ENCODE measurements at regions not wholly inside any gene's neighbourhood (a gene's known extent, or its start where the extent isn't known, plus 50 kb on each side); places are given as distances from the start of the nearest gene placed in this dataset.

DNA sequence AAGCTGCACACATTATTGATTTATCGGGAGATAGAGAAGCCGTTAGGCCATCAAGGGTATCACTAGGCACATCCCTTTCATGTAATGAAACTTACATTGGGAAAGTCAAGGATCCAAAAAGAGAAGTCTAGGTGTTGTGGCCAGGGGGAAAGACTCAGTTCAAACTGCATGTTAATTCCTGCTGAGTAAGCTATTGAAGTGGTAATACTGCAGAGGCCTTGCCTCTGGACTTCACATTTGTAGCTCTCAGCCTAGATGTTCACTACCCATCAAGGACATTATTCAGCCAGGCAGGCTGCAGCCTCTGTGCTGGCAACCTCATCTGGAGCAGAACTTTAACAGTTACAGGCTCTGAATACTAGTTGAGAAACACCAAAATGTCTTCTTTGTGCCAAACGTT lies 2094.5 kb upstream of the AGA start:
- ATAC-seq (no peak), DNase-seq (no peak)
- H3K4me1 ChIP-seq = no peaks in the 10 kb centered on the region
- H3K9me3 ChIP-seq = no peaks in the 10 kb centered on the region
- H3K27ac ChIP-seq = no peak overlapping the region
- H3K4me3 ChIP-seq = no peak overlapping the region
- intact Hi-C loops (cut with DNase I) = no loop called here
- no peaks in the 10 kb centered on the region for H3K27me3 ChIP-seq
- H3K36me3 ChIP-seq = no peaks in the 10 kb centered on the region
- TF ChIP-seq, protein P1, sequence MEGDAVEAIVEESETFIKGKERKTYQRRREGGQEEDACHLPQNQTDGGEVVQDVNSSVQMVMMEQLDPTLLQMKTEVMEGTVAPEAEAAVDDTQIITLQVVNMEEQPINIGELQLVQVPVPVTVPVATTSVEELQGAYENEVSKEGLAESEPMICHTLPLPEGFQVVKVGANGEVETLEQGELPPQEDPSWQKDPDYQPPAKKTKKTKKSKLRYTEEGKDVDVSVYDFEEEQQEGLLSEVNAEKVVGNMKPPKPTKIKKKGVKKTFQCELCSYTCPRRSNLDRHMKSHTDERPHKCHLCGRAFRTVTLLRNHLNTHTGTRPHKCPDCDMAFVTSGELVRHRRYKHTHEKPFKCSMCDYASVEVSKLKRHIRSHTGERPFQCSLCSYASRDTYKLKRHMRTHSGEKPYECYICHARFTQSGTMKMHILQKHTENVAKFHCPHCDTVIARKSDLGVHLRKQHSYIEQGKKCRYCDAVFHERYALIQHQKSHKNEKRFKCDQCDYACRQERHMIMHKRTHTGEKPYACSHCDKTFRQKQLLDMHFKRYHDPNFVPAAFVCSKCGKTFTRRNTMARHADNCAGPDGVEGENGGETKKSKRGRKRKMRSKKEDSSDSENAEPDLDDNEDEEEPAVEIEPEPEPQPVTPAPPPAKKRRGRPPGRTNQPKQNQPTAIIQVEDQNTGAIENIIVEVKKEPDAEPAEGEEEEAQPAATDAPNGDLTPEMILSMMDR (IDR thresholded peaks at IDR 0.05) = no peak

DNA sequence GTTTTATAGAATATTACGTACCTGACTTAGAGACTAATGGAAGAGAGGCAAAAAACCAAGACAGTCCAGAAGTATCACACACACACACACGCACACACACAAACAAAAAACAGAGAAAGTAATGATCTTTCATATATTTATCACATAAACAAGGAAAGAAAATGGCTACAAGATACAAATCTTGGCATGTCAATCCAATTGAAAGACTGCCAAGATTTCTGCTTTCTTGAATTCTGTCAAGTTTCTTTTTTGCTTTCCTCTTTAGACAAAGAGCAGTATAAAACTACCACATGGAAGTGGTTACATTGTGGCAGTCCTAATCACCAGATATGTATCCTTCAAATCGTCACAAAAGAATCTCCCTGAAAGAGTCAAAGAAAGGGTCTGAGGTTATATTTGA lies 2097.4 kb upstream of the AGA start:
- H3K27me3 ChIP-seq = no peaks in the 10 kb centered on the region
- no peak for DNase-seq
- intact Hi-C loops (cut with DNase I) = no loop called here
- H3K27ac ChIP-seq = no peak overlapping the region
- ATAC-seq = no peak
- no peaks in the 10 kb centered on the region for H3K4me1 ChIP-seq
- H3K36me3 ChIP-seq = no peaks in the 10 kb centered on the region
- TF ChIP-seq, protein P1 (IDR thresholded peaks at IDR 0.05) = no peak
- H3K9me3 ChIP-seq = no peaks in the 10 kb centered on the region
- no peak overlapping the region for H3K4me3 ChIP-seq

DNA sequence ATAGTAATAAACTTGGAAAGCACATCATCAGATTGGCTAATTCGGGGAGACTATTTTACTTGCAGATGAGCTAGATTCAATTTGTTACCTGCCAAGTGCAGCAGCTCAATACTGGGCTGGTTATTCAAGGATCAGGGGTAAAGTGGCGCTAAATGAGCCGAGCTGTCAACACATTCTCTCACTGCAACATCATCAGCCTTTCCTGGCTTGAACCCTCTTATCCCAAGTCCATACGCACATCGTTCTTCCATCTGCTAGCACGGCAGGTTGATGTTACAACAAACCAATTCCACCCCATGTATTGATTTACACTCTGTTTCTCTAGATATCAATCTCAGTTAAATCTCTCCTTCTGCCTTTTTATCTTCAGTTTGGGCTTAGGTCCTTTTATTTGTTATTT lies 2101.5 kb upstream of the AGA start:
- Histone ChIP-seq H3K4me1 (no peaks in the 10 kb centered on the region), H3K9me3 (no peaks in the 10 kb centered on the region), H3K36me3 (no peaks in the 10 kb centered on the region), H3K27ac (no peak overlapping the region), H3K27me3 (no peaks in the 10 kb centered on the region), H3K4me3 (no peak overlapping the region)
- intact Hi-C loops (cut with DNase I) = no loop called here
- TF ChIP-seq, protein P1 (IDR thresholded peaks at IDR 0.05) = no peak
- DNase-seq (no peak), ATAC-seq (no peak)

DNA sequence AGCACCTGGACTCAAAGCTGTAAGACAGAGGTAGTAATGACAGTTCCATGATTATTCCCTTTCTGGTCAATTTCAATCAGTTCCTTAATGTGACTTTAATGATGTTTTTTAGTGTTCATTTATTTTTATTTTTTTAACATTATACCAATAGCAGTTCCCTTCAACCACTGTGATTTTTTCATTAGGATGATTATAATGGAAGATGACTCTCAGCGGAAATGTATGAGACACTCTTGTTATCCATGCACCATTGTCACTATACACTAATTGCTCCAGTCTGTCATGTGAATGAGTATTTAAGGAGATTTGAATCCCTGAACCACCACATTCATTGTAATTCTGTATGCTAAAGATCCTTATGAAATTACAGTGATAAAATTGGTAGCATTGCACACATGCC lies 2102.3 kb upstream of the AGA start:
- no peak overlapping the region for H3K4me3 ChIP-seq
- H3K36me3 ChIP-seq = no peaks in the 10 kb centered on the region
- TF ChIP-seq, protein P1 (IDR thresholded peaks at IDR 0.05) = no peak
- H3K27ac ChIP-seq = no peak overlapping the region
- H3K9me3 ChIP-seq = no peaks in the 10 kb centered on the region
- H3K27me3 ChIP-seq = no peaks in the 10 kb centered on the region
- intact Hi-C loops (cut with DNase I) = no loop called here
- no peak for ATAC-seq
- H3K4me1 ChIP-seq = no peaks in the 10 kb centered on the region
- DNase-seq = no peak

DNA sequence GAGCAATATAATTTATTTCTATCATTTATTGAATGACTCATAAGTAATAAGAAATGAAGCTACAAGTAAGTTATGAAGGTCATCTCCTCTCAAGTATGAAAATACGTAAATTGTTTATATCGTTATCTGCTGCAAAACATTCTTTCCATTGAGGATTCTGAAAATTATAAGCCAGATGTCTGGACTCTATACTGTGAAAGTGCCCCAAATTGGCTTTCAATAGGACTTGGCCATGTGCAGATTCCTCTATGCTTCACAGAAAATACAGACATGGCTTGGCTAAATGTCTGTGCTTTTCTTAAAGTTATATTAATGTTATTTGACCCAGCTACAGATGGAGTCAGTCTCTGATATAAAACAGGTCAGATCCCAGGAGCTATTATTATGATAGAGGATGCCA lies 2109.9 kb upstream of the AGA start:
- Histone ChIP-seq H3K9me3 (no peaks in the 10 kb centered on the region), H3K27me3 (no peaks in the 10 kb centered on the region), H3K36me3 (no peaks in the 10 kb centered on the region), H3K4me1 (no peaks in the 10 kb centered on the region), H3K4me3 (no peak overlapping the region), H3K27ac (no peak overlapping the region)
- TF ChIP-seq, protein P1 (IDR thresholded peaks at IDR 0.05) = no peak
- ATAC-seq (no peak), DNase-seq (no peak)
- intact Hi-C loops (cut with DNase I) = no loop called here

DNA sequence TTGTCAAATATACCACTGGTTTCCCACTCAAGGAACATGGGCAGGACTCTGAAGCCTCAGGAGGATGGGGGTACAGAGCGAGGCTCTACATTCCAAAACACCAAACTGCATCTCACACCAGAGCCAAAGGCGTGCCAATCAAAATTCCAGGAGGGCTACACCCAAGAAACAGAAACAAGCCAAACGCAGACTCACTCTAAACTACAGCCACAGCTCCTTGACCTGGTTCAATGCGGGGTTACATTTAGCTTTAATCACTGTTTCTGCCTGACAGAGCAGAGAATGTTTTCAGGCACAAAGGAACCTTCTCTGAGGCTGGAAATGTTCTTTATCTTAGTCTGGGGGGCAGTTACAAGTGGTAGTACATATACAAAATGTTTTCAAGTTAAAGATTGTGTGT lies 2121.5 kb upstream of the AGA start:
- Histone ChIP-seq H3K36me3 (no peaks in the 10 kb centered on the region), H3K4me3 (no peak overlapping the region), H3K4me1 (no peaks in the 10 kb centered on the region), H3K9me3 (no peaks in the 10 kb centered on the region), H3K27ac (no peak overlapping the region), H3K27me3 (no peaks in the 10 kb centered on the region)
- TF ChIP-seq, protein P1 (IDR thresholded peaks at IDR 0.05) = no peak
- DNase-seq (no peak), ATAC-seq (no peak)
- intact Hi-C loops (cut with DNase I) = no loop called here
